HG03108 (cell line): ENCODE measurements at regions not wholly inside any gene's neighbourhood (a gene's known extent, or its start where the extent isn't known, plus 50 kb on each side); places are given as distances from the start of the nearest gene placed in this dataset.

Experiments
- ATAC-seq: cut with Tn5 transposase; IDR thresholded peaks from one replicate; pipeline ENCODE4 v1.9.1; 2021; ENCODE audit warnings: moderate library complexity; ENCODE audit not compliant: unreplicated experiment

DNA sequence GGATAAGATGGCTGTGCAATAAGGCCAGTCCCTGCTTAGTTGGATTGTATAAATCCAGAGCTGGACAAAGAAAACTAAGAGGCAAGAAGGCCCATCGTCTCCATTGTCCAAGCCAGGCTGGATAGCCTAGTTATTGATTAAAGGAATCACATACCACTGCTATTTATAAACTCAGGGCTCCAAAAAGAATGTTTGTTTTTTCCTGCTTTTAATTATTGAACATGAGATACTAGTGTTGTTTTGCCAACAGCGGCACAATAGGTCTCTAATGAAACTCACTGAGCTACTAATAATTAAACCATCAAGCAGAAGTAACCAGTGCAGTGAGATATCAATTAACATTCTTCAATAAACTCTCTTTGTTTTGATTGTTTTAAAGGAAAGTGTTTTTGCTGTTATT, 259.7 kb downstream of the INSC start:
- no peak for ATAC-seq

DNA sequence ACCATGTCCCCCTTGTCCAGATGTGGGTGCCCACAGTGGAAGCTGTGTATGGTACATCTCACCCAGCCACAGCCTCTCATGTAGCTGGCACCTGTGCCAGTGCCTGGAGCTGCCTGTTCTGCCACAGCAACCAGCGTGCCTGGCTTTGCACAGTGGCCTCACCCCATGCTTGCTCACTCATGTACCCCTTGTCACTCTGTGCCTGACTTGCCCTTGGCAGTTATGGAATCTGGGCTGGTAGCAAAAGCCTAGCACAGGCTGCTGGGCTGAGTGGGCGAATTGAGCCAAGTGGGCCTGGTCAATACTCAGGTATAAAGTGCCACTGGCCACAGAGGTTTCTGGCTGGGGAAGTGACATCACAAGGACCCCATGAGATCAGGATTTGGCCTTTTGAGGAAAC, 264.2 kb downstream of the INSC start:
- ATAC-seq: no peak

DNA sequence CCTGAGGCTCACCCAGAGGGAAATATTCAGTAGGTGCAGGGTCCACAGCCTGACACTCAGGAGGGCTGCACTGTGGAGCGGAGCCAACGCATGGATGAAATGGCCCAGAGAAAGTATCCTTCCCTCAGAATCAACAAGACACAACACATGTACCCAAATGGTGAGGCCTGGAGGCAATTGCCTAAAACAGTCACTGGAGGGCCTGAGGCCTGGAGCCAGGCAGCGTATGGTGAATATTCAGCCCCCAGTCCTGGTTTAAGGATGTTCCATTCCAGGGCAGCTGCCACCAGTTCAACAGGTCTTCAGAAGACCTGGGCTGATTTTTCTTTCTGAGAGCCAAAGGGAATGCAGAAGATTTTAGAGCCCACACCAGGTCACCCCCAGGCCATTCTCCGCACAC, 264.8 kb downstream of the INSC start:
- ATAC-seq: no peak

DNA sequence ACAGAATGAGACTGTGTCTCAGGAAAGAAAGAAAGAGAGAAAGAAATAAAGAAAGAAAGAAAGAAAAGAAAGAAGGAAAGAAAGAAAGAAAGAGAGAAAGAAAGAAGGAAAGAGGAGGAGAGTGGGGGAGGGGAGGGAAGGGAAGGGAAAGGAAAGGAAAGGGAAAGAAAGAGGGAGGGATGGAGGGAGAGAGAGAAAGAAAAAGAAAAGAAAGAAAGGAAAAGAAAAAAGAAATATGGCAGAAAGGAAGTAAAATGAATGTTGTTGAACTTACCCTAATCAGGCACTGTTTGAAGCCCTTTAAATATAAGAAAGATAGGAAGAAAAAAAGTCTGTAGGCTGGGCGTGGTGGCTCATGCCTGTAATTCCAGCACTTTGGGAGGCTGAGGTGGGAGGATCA, 276.1 kb downstream of the INSC start:
- ATAC-seq: no peak

DNA sequence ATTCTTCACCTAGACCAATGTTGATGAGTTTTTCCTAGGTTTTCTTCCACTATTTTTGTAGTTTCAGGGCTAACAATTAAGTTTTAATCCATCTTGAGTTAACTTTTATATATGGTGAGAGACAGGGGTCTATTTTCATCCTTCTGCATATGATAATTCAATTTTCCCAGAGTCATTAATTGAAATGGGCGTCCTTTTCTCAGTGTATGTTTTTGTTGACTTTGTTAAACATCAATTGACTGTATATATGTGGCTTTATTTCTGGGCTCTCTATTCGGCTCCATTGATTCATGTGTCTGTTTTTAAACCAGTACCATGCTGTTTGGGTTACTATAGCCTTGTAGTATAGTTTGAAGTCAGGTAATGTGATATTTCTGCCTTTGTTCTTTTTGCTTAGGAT, 282.1 kb downstream of the INSC start:
- ATAC-seq: no peak

DNA sequence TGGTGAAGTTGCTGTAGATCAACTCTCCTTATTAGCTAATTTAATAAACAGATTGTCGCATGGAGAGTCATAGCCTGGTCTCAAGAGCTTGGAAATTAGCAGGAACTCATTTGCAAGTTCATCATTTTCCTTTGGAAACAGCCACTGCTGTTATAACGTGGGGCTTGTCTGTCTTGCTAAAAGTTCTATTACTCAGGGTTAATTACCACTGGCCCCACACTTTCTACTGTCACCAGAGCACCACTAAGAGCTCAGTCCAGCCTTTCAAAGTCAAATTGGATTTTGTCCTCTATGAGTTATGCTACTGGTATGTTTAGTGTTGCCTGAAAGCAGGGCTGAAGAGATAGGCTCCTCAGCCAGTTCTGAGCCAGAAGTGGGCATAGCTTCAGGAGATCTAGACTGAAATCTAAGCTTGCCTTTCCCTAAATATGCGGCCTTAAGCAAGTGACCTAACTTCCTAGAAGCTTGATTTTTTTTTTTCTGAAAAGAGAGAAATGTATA, 292.2 kb downstream of the INSC start:
- ATAC-seq: no peak

DNA sequence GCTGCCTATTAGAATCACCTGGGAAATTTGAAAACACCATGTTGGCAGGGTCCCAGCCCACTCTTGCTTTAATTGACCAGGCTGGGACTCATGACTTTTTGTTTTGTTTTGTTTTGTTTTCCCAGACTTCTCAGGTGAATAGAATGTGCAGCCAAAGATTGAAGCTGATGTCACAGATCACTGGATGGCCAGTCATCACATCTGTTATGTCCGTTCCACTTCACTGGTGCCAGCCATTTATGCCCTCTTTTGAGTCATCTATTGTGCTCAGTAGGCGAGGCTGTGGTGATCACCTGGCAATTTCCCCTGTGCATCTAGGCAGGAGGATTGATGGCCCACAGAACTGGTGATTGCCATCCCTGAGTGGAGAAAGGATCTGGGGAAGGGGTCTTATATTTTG, 297.3 kb downstream of the INSC start:
- ATAC-seq: no peak

DNA sequence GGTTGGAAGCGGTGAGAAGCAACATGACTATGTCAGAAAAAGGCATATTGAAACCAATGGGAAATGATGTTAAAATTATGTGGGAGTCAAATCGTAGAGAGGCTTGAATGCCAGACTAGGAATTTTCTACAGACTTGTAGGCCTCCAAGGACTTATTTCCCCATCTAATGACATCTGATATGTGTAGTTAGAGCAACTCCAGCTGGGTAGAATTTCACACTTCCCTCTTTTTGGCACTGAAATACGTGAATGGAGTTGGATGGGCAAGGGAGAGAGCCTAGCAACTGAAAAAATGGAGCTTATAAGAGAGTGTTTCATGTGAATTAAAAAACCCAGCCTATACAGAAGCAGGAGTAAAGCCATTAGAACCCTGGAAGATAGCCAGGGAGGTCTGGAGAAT, 304.2 kb downstream of the INSC start:
- ATAC-seq: no peak

DNA sequence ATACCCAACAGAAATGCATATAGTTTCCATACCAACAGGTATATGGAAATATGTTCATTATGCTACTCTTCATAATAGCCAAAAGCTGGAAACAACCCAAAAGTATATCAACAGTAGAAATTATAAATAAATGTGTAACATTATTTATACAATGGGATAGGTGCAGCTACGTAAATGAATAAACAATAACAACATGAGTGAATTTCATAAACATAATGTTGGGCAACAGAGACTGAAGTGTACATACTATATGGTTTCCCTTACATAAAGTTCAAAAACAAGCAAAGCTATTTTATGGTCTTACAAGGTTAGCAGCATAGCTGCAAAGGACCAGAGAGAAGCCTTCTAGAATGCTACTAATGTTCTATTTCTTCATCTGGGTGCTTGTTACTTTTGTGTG, 305.0 kb downstream of the INSC start:
- no peak for ATAC-seq

DNA sequence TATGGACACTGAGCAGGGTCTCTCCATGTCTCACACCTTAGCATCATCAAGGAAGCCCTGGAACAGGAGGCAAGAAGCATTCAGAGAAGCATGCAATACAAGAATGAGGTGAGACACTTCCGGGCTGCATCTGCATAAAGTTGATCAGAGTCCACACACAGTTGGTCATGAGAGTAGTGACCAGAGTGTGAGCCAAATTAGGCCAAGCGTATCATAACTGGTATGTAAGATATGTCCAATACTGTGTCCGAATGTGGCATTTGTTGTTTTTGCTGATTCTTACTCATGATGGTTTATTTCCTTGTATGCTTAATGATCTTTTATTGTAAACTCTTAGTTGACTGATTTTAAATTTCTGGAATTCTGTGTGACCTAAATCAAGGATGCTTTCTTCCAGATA, 315.7 kb downstream of the INSC start:
- no peak for ATAC-seq

DNA sequence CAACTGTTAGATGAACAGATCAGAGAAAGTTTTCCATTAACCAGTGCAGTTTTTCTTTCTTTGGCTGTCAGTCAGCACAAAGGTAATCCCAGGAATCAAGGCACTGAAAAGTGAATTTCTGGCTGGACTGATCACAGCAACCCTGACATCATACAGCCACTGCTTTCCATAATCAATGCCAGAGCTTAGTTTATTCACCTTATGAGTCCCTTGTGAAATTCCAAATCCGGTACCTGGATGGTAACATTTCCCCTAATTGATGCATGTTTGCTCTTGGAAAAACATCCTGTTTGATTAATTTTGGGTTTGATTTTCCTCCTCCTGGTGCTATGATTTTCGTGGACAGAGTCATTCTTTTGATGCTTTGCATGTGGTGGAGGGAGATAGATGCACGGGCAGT, 319.8 kb downstream of the INSC start:
- ATAC-seq: no peak

DNA sequence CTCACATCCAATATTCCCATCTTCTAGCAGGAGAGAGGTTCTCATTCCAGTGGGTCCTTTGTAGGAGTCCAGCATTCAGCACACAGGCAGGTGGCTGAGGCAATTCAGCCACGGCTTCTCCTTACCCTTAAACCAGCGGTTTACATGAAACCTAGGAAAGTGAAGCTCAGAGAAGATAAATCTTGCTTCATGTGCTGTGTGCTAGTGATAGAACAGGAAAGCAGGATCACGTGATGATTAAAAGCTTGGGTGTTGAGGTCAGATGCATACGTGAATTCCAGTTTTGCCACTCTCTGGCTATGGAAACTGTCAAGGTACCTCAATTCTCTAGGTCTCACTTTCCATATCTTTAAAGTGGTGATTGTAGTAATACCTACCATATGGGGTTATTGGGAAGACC, 331.6 kb downstream of the INSC start:
- ATAC-seq: no peak

DNA sequence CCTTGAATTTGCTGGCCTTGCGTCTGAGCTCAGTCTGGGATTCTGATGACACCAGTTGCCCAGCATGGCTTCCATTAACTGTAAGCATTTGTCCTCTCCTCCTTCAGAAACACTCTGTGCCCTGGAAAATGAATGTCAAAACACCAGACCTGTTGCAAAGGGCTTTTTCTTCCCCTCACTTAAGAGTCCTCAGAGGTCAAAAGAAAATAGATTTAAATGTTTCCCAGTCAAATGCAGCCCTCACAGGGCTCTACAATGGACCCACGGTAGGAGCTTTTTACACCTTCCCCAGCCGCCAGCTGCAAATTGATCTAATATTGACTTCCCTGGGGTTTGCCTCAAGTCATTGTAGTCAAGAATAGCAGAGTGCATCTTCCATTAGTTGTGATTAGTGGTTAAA, 332.2 kb downstream of the INSC start:
- ATAC-seq: no peak

DNA sequence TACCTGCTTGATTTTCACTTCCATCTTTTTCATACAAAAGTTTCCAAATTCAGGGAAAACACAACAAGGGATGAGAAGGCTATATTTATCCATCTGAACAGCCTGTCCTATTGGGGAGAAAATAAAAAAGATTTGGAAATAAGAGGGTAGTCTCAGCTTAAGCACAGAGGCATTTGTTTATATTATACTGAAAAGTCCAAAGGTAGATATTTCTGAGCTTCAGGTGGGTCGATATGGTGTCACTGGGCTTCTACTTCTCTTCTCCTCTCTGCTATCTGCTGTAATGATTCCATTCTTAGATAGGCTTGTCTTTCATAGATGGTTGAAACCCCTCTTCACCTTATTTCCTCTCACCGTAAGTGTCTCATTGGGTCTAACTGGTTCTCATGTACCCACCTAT, 337.0 kb downstream of the INSC start:
- no peak for ATAC-seq

DNA sequence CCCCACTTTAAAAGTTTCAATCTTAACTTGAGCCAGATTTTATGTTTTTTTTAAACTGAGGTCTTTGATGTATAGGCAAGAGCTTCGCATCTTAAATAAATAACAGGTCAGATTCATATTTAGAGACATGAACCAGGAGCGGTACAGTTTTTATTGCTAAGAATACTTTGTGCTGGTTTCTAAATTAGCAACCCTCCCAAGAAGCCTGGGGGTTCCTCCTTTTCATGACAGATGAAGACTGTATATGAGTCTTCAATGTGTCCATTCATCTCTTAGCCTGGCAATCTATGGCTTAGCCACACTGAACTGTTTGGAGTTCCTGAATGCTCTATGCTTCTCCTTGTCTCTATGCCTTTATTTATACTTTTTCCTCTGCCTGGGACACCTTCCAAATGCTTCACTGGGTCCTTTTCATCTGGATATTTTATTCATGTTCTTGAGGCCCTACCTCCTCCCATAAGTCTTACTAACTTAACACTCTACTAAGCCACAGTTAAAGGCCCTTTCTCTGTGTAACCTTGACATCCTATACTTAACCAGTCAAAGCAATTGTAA, 338.6 kb downstream of the INSC start:
- ATAC-seq: no peak

DNA sequence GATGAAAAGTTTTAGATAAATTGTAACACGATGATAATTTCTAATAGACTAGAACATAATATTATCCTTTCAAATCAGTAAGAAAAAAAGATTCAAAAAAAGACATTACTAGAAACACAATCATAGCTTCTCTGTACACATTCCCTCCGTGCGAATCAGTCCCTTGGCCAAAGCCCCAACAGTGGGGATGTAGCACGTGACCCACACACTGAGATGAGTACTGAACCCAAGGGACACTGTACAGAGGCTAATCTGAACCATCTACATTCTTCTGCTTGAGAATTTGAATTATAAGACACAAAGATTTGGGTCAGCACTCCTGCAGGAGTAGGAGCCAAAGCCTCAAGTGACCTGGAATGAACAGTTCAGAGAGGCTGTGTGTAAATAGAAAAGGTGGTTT, 353.7 kb downstream of the INSC start:
- ATAC-seq: no peak

DNA sequence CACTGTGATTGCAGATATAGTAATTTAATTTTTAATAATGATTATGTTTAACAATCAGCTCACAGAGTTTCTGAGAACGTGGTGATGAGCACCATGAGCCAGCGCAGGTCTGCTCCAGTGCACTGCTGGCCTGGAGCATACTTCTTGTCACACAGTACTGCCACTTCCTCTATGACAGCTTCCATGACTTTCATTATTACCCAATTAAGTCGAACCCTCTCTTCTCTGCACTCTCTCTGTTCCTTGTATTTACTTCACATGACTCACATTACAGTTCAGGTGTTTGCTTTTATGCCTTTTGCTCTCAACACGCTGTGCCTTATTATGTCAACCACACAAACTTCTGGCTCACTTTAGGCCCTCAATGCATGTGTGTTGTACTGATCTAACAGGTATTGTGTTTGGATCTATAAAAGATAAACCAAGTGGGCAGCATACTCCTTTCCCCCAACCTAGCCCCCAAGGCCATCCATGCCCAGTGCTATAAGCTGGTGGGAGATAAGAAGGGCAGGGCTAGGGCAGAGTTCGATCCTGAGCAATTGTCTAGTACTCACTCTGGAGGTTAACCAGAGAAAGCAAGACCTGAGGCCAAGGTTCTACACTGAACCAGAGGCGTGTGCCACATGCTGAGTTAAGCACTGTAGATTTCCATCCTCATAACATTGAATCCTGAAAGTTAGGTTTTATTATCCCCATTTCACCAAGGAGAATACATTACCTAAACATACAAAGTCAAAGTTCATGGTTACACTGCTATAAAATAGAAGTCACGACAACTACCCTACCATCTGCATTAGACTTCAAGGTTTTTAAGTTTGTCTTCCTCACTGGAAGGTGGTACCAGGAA, 356.5 kb downstream of the INSC start:
- no peak for ATAC-seq

DNA sequence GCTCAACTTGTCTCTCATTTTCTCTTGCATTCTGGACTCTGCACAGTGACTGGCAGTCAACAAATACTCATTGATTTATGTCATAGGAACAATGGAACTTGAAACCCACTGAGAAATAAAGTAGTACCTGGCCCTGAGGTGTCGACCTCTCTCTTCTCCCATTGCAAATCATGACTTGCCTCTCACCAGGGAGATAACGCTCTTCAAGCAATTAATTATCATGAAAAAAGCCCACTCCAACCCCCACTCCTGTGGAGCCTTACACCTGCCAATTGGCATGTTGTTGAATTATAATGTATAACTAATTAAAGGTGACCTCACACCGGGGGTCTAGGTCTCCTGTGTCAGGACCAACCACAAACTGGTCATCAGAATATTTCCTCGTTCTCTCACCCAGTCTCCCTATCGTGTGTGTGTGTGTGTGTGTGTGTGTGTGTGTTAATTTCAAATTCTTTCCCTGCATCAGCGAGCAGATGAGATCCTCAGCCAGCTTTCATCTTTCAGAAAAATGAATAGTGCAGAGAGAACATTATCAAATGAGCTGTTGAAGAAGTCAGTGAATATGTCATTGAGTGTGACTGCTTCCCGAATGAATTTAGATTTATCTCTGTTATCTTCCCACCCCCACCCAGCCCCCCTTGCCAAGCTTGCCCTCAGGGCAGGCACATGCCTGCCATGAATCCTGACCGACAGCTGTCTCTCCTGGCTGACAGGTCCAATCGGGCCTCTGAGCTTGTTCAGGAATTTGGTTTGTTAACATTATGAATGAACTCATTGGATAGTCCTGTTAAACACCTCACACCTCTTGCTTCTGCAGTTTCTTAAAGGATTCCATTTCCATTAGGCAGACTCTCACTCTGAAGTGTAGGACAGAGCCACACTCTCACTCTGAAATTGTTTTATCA, 357.4 kb downstream of the INSC start:
- ATAC-seq: no peak

DNA sequence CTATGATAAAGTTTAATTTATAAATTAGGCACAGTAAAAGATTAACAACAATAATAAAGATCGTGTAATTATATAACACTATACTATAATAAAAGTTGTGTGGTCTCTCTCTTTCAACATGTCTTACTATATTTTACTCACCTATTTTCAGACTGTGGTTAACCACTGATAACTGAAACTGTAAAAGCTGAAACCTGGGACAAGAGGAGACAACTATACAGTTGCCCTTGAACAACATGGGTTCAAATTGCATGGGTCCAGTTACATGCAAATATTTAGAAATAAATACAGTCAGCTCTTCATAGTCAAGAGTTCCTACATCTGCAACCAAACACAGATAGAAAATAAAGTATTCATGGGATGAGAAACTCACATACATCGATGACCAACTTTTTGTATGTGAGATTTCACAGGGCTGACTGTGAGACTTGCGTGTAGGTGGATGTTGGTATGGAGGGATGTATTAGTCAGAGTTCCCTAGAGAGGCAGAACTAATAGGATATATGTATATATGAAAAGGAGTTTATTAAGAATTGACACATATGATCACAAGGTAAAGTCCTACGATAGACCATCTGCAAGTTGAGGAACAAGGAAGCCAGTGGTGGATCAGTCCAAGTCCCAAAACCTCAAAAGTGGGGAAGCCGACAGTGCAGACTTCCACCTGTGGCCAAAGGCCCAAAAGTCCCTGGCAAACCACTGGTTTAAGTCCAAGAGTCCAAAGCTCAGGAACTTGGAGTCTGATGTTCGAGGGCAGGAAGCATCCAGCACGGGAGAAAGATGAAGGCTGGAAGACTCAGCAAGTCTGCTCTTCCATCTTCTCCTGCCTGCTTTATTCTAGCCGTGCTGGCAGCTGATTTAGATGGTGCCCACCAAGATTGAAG, 359.5 kb downstream of the INSC start:
- peak; percentile 71 for ATAC-seq

DNA sequence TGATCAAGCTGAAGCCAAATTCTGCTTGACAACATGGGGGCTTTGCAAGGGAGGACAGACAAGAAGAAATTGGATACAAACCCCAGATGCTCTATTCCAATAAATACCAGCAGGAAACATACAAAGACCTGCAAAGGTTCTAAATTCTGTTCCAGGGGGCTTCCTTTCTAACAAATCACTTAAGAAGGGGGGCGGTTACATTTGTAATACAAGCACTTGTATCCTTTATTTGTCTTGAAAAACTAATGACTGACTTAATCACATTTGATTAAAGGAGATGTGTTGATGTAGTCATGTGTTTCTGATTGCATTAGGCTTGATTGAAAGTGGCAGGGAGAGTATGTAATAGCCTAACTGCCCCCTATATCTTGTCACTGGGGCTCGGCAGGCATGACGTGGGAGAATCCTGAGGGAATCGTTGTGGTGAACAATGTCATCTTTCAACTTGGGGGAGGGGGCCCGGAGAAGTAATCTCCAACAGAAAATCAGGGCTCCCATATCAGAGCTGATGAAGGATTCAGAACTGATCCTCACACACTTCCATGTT, 361.7 kb downstream of the INSC start:
- ATAC-seq: no peak
